ENCODE measurements at regions not wholly inside any gene's neighbourhood (a gene's known extent, or its start where the extent isn't known, plus 50 kb on each side); places are given as distances from the start of the nearest gene placed in this dataset.
"Not testable (repeated sequence)": the region's sequence is repeated elsewhere in the genome, so short reads cannot be mapped to it uniquely, and the experiment has no call there.

DNA sequence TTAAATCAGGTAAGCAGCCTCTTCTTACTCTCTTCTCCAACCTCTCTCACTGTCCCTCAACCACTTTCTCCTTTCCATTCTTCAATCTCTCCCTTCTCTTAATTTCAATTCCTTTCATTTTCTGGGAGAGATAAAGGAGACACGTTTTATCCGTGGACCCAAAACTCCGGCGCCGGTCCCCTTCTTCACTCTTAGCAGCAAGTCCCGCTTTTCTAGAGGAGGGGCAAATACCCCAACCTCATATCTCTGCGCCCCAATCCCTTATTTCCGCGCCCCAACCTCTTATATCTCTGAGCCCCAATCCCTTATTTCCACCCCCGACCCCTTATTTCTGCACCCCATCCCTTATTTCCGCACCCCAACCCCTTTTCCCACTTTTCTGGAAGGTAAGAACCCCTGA lies 691.6 kb downstream of the EFNA5 start:
- DNase-seq, result not testable (repeated sequence)

DNA sequence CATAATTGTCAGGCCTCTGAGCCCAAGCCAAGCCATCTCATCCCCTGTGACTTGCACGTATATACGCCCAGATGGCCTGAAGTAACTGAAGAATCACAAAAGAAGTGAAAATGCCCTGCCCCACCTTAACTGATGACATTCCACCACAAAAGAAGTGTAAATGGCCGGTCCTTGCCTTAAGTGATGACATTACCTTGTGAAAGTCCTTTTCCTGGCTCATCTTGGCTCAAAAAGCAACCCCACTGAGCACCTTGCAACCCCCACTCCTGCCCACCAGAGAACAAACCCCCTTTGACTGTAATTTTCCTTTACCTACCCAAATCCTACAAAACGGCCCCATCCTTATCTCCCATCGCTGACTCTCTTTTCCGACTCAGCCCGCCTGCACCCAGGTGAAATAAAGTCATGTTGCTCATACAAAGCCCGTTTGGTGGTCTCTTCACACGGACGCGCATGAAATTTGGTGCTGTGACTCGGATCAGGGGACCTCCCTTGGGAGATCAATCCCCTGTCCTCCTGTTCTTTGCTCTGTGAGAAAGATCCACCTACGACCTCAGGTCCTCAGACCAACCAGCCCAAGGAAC lies 692.1 kb downstream of the EFNA5 start:
- DNase-seq, result not testable (repeated sequence)

DNA sequence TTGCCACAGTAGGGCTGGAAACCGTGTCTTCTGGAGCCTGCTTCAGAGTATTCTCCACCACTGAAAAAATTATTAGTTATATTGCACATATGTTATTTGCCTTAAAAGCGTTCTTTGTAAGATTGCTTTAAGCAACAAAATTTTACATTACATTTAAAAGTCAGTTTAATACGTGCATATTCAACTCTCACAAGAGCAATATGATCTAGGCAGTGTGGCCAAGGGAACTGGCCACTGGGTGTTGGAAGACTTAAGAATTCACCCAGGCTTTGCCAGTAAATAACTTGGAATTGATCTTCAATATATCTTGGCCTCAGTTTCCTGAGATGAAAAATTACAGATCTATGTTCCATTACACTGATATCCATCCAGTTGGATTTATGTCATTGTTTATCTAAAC lies 694.4 kb downstream of the EFNA5 start:
- DNase-seq, result no peak

GRCh38 chr5:106974272-106974671 lies 696.5 kb downstream of the EFNA5 start:
- no peak for DNase-seq

DNA sequence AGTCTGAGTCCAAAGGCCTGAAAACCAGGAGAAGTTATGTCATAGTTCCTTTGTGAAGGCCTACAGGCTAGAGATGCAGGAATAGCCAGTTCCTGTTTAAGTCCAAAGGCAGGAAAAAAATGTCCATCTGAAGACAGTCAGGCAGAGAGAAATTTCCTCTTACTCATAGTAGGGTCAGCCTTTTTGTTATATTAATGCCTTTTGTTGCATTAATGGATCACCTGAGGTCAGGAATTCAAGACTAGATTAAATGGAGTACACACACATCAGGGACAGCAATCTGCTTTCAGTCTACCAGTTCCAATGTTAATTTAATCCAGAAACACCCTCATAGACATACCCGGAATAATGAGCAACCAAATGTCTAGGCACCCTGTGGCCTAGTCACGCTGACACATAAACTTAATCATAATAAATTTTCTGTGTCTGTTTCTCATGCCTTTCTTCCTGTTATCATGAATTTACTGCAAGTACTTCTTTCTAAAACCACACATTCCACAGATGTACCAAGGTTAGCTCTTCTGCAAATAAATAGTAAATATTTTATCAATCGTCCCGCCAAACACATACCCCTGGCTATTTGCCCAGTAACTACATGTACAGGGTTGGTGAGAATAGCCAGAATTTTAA lies 703.9 kb downstream of the EFNA5 start:
- no peak for DNase-seq

GRCh38 chr5:106964132-106964531 lies 706.6 kb downstream of the EFNA5 start:
- no peak for DNase-seq

- no peak for DNase-seq
These were observed 707.1 kb downstream of the EFNA5 start for GRCh38 chr5:106963630-106964029.

DNA sequence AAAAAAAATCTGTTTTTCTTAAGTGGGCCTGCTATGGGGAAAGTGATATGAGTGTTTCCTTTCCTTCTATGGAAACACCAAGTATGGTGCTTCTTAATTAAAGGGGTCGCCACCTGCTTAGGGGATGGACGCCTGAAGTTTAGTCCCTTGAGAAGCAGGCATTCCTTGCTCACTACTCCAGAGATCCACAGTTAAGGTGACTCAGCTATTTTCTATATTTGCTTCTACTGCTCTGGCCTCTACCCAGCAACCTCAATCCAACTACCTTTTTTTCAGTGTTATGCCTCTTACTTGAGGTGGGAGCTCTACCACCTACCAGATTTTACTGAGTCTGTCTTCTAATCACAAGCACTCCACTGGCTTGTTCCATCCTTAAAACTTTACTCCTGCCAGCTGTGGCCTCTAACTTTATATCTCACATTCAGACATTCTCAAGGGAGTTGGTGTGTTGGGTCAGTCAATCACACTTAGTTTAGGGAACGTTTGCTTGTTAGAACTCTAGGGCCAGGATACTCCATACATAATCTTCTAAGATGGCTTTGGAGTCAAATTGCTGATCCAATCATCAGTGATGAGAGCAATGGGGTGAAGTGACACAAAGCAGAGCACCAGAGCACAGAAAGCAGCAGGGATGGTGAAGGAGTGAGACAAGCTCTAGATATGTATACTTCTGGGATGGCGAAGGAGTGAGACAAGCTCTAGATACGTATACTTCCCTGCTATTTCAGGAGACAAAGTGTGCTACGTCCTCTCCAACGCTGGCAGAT lies 708.1 kb downstream of the EFNA5 start:
- no peak for DNase-seq

DNA sequence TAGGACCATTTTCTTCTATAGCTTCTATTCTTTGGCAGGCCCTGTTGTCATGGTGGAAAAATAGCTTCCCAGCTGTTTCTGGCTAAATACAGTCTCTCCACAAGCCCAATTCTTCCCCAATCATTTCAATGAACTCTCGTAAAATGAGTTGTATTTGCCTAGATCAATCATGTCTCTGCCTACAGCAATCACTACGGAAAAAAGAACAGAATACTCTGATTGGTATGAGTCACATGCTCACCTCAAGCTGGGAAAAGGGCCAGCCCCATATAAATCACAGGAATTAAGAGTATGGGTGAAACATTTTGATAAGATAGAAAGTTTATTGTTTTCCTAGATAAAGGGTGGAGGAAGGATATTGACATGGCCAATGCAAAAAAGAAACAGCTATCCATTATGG lies 711.4 kb downstream of the EFNA5 start:
- no peak for DNase-seq

DNA sequence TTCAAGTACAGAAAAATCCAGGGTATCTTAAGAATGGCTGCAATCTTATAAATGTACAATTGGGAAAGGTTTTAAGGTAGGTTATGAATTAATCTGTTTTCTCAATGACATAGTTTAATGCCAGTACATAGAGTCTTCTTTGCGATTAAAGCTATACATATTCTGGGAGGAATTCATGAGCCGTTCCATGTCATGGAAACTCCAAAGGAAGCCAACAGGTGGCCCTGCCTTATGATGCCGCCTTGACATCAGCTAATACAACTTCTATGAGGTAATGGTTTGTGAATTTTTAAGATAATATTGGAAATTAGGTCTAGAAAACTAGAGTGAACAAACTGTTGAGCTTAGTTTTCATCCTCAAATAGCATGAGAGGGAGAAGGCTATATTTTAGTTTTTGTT lies 713.4 kb downstream of the EFNA5 start:
- DNase-seq, result no peak

DNA sequence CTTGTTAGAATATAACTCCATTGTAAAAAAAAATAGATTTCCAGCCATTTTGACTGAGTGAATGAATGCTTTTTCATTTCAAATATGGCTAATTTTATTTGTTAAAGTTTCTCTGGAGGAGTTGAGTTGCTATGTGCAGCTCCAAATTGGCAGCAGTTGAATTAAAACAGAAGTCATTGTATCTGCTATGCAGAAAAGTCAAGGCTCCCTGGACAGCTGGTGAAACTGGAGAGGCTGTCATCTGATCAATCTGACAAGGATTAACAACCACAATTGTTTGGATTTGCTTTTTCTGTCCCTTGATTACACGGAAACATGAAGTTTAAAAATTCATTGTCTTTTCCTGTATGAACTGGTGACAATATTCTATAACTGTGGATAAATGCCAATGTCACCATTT lies 713.9 kb downstream of the EFNA5 start:
- no peak for DNase-seq

GRCh38 chr5:106956187-106956586 lies 714.5 kb downstream of the EFNA5 start:
- DNase-seq, result no peak

GRCh38 chr5:106940986-106941385 lies 729.8 kb downstream of the EFNA5 start:
- DNase-seq, result no peak

GRCh38 chr5:106940301-106940846 lies 730.4 kb downstream of the EFNA5 start:
- DNase-seq, result no peak

- DNase-seq, result no peak
These were observed 747.3 kb downstream of the EFNA5 start for GRCh38 chr5:106923409-106923808.

DNA sequence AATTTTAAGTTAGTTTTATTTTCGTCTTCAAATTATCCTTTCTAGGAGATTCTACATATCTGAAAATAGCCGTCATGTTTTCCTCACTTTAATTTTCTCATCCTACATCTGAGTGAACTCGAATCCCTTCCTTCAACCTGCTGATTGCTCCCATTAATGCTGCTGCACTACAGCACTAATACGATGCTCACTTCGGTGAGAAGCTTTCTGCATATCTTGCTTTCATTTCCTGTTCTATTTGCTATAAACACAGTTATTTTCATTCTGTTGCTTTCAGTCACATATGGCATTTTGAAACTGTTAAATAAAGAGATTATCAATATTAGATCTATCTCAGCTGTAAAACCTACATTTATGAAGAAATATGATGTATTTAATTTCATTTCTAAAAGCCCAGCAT lies 749.2 kb downstream of the EFNA5 start:
- DNase-seq, result no peak

DNA sequence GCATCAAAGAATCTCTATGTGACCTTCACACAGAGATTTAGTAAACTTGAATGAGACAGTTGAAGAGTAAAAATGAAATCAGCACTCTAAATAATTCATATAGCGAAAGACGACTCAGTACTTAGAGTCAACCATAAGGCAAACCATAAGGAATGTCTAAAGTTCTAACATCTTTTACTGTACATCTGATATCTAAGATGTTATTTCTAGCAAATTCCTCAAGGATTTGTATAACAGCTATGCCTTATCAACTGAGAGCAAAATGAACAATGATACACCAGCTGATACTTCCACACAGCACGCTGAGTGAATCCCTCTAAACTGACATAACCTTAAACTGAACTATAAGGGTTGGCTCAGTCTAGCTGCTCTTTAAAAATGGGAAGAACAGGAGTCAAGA lies 760.3 kb downstream of the EFNA5 start:
- no peak for DNase-seq

DNA sequence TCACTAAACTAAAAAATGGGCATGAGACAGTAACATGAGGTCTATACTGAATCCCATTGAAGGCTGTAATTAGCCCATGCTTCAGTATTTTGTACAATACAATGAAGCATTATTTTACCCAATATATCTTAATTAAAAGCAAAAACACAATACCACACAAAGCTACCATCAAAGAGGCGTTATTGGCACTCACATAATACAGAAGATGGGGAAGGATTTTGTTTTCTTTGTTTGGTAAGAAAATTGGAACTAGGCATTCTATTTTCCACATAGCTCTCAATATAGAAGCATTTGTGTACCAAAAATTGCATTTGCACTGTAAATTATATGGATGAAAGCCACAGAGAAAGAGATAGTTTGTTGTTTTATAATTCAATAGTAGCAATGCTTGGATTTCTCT lies 761.0 kb downstream of the EFNA5 start:
- no peak for DNase-seq

DNA sequence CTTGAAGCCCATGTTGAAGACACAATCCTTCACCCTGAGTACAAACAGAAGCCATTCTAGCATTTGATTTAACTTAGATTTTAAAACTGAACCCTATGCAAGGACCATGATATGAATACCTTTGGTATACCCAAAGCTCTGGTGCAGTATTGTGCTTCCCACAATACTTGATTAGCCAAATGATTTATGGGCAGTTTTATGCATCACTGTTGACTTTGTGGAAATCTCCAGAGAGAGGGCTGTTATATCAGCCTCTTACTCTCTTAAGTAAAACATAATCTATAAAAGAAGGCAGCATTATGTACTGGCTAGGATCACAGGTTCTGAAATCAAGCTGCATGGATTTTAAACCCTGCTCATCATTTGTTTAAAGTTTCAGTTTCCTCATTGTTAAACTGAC lies 762.8 kb downstream of the EFNA5 start:
- DNase-seq, result no peak

- DNase-seq, result no peak
These were observed 764.5 kb downstream of the EFNA5 start for GRCh38 chr5:106906199-106906598.

GRCh38 chr5:106894964-106895363 lies 775.8 kb downstream of the EFNA5 start:
- no peak for DNase-seq

- DNase-seq, result no peak
These were observed 788.7 kb downstream of the EFNA5 start for GRCh38 chr5:106882035-106882434.

DNA sequence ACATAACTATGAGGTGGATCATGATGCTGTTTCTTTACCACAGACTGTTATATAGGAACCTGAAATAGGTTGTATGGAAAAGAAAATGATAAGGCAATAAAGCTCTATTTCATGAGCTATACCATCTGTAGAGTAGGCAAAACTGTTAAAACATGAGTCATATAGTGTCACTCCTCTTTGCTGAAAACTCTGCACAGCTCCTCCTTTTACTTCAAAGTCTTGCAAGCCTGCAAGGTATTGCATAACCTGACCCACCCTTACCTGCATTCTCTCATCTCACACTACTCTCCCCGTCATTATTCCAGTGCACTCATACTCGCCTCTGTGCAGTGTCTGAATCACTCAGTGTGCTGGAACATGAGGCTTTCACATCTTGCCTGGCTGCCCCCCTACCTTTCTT lies 790.1 kb downstream of the EFNA5 start:
- DNase-seq, result no peak

GRCh38 chr5:106877881-106878280 lies 792.9 kb downstream of the EFNA5 start:
- peak; percentile 5 for DNase-seq
